Neural progenitor cell (in vitro differentiated cells): ENCODE measurements at regions not wholly inside any gene's neighbourhood (a gene's known extent, or its start where the extent isn't known, plus 50 kb on each side); places are given as distances from the start of the nearest gene placed in this dataset.

Source experiments
- DNase-seq: peaks from one replicate; pipeline ENCODE4 v3.0.0-alpha.2; 2016; ENCODE audit warnings: low spot score
- H2AFZ ChIP-seq: fragments of 200-600 bp; sonication (generic); replicated peaks from 2 replicates; pipeline ENCODE4 v1.6.1; 2016; ENCODE audit warnings: antibody characterized with exemption
- H3F3A ChIP-seq: fragments of 200-600 bp; sonication (generic); 2 replicates; pipeline ENCODE4 v1.6.1; 2016; ENCODE audit warnings: antibody characterized with exemption, low read depth
- H3K27ac ChIP-seq: fragments of 200-600 bp; sonication (generic); 2 replicates; pipeline ENCODE4 v1.5.1; 2016; ENCODE audit warnings: mild to moderate bottlenecking
- H3K27me3 ChIP-seq: fragments of 200-600 bp; sonication (generic); 2 replicates; pipeline ENCODE4 v1.6.1; 2016; ENCODE audit warnings: mild to moderate bottlenecking, moderate library complexity
- H3K36me3 ChIP-seq: fragments of 200-600 bp; sonication (generic); 2 replicates; pipeline ENCODE4 v1.5.1; 2016
- H3K4me1 ChIP-seq: fragments of 200-600 bp; sonication (generic); 2 replicates; pipeline ENCODE4 v1.6.1; 2016; ENCODE audit warnings: mixed run types
- H3K4me2 ChIP-seq: fragments of 200-600 bp; sonication (generic); 2 replicates; pipeline ENCODE4 v1.6.1; 2016
- H3K4me3 ChIP-seq: fragments of 200-600 bp; sonication (generic); 2 replicates; pipeline ENCODE4 v1.5.1; 2016
- H3K79me2 ChIP-seq: fragments of 200-600 bp; sonication (generic); 2 replicates; pipeline ENCODE4 v1.6.1; 2016; ENCODE audit warnings: low read depth
- H3K9ac ChIP-seq: fragments of 200-600 bp; sonication (generic); 2 replicates; pipeline ENCODE4 v1.6.1; 2016
- H3K9me3 ChIP-seq: fragments of 200-600 bp; sonication (generic); 2 replicates; pipeline ENCODE4 v1.5.1; 2016; ENCODE audit warnings: low read depth
- H4K20me1 ChIP-seq: fragments of 200-600 bp; sonication (generic); 2 replicates; pipeline ENCODE4 v1.6.1; 2016; ENCODE audit warnings: low read depth
- H3K27ac Mint-ChIP-seq: 3 replicates; pipeline ENCODE4 v1.8.0; 2021; ENCODE audit warnings: mixed read lengths
- H3K27me3 Mint-ChIP-seq: 2 replicates; pipeline ENCODE4 v1.8.0; 2022; ENCODE audit warnings: low read depth, mild to moderate bottlenecking, inconsistent platforms, moderate library complexity, mixed read lengths; ENCODE audit not compliant: insufficient read depth
- H3K36me3 Mint-ChIP-seq: 3 replicates; pipeline ENCODE4 v1.8.0; 2021; ENCODE audit warnings: mixed read lengths
- H3K4me1 Mint-ChIP-seq: 3 replicates; pipeline ENCODE4 v1.8.0; 2021; ENCODE audit warnings: mixed read lengths
- H3K4me3 Mint-ChIP-seq: 3 replicates; pipeline ENCODE4 v1.8.0; 2021; ENCODE audit warnings: mild to moderate bottlenecking, moderate library complexity, mixed read lengths
- H3K9me3 Mint-ChIP-seq: 3 replicates; pipeline ENCODE4 v1.8.0; 2020; ENCODE audit warnings: mixed read lengths
- EZH2 ChIP-seq: fragments of 200-600 bp; sonication (generic); IDR thresholded peaks from 2 replicates; pipeline ENCODE4 v1.6.1; 2017; ENCODE audit warnings: antibody characterized with exemption, mild to moderate bottlenecking, moderate library complexity
- EZH2phosphoT487 ChIP-seq: fragments of 200-600 bp; sonication (generic); IDR thresholded peaks from 2 replicates; pipeline ENCODE4 v1.6.1; 2017; ENCODE audit warnings: antibody characterized with exemption
- TF ChIP-seq, protein P1 (sequence below): fragments of 200-600 bp; sonication (generic); IDR thresholded peaks from 2 replicates; pipeline ENCODE4 v1.5.1; 2017; ENCODE audit warnings: antibody characterized with exemption, mild to moderate bottlenecking

DNA sequence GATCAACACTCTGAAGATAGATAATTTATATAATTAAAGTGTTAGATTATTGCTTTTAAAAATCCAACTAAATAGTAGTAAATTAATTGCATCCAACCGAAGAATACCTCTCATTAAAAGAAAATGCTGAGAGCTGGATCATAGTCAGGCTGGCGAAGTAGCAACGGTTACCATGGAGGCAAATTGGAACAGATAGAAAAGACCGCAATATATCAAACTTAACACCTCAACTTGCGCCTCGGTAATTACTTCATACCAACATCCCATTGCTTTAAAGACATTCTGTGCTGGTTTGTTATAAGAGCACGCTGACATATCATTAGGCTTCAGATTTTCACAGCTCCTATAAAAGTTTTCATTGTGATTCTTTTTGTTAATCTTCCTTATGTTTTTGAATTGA is 183.8 kb upstream of the ZC3H15 start:
- no peak for DNase-seq
- H4K20me1 ChIP-seq = no peaks in the 10 kb centered on the region
- peaks cover 6% of the 10 kb centered on the region for H3K4me1 ChIP-seq
- Mint-ChIP-seq H3K27ac (no peak overlapping the region), H3K36me3 (no peaks in the 10 kb centered on the region), H3K9me3 (no peaks in the 10 kb centered on the region), H3K4me1 (peaks cover 3% of the 10 kb centered on the region), H3K27me3 (no peaks in the 10 kb centered on the region), H3K4me3 (no peak overlapping the region)
- H3K27ac ChIP-seq = no peak overlapping the region
- H3K27me3 ChIP-seq = no peaks in the 10 kb centered on the region
- no peaks in the 10 kb centered on the region for H3K79me2 ChIP-seq
- no peaks in the 10 kb centered on the region for H3K9me3 ChIP-seq
- H2AFZ ChIP-seq = no peak overlapping the region
- H3K4me3 ChIP-seq = no peak overlapping the region
- H3F3A ChIP-seq = no peaks in the 10 kb centered on the region
- H3K36me3 ChIP-seq = no peaks in the 10 kb centered on the region
- TF ChIP-seq EZH2 = no peak
- TF ChIP-seq, protein P1, sequence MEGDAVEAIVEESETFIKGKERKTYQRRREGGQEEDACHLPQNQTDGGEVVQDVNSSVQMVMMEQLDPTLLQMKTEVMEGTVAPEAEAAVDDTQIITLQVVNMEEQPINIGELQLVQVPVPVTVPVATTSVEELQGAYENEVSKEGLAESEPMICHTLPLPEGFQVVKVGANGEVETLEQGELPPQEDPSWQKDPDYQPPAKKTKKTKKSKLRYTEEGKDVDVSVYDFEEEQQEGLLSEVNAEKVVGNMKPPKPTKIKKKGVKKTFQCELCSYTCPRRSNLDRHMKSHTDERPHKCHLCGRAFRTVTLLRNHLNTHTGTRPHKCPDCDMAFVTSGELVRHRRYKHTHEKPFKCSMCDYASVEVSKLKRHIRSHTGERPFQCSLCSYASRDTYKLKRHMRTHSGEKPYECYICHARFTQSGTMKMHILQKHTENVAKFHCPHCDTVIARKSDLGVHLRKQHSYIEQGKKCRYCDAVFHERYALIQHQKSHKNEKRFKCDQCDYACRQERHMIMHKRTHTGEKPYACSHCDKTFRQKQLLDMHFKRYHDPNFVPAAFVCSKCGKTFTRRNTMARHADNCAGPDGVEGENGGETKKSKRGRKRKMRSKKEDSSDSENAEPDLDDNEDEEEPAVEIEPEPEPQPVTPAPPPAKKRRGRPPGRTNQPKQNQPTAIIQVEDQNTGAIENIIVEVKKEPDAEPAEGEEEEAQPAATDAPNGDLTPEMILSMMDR = no peak
- no peak for TF ChIP-seq EZH2phosphoT487
- no peak overlapping the region for H3K4me2 ChIP-seq
- H3K9ac ChIP-seq = no peak overlapping the region

DNA sequence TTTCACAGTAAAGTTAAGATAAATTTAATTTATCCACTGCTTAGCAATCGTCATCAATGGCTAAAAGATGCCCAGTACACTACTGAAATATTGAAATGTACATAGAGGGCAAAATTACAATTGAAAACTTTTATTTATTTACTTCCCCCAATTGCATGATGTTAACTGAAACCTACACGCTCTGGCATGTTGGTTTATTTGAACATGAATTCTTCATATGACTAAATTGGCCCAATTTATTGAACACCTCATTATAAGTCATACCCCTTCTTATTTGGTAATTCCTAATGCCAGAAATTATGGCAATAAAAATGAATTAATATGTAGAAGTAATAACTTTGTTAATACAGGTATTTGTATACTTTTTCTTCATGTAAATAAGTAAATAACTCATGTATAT is 183.0 kb upstream of the ZC3H15 start:
- TF ChIP-seq, protein P1 = no peak
- no peak for TF ChIP-seq EZH2phosphoT487
- no peak for TF ChIP-seq EZH2
- Histone ChIP-seq H3F3A (peaks cover 7% of the 10 kb centered on the region), H3K4me3 (no peak overlapping the region), H3K4me2 (no peak overlapping the region), H4K20me1 (no peaks in the 10 kb centered on the region), H3K9me3 (no peaks in the 10 kb centered on the region), H2AFZ (no peak overlapping the region), H3K36me3 (no peaks in the 10 kb centered on the region), H3K9ac (no peak overlapping the region), H3K4me1 (peaks cover 12% of the 10 kb centered on the region), H3K27ac (no peak overlapping the region), H3K79me2 (no peaks in the 10 kb centered on the region), H3K27me3 (no peaks in the 10 kb centered on the region)
- Mint-ChIP-seq H3K27ac (no peak overlapping the region), H3K36me3 (no peaks in the 10 kb centered on the region), H3K9me3 (no peaks in the 10 kb centered on the region), H3K4me1 (peaks cover 11% of the 10 kb centered on the region), H3K27me3 (no peaks in the 10 kb centered on the region), H3K4me3 (no peak overlapping the region)
- DNase-seq = no peak

DNA sequence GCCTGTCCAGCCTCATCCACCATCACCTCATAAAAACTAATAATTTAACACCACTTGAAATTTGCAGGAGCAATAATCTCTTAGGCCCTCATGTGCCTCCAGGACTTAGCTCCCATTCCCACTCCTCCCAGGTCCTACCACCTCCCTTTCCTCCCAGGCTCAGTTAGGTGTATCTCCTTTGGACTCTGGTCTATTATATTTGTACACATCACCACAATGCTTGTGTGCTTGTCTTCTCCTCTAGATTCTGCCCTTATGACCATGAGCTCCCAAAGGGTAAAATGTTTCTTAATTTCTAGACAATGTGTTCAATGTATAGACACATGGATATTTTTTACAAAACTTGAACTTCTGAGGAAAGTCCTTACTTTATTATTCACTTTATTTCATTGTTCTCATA is 182.0 kb upstream of the ZC3H15 start:
- Histone ChIP-seq H3K79me2 (no peaks in the 10 kb centered on the region), H3K4me2 (no peak overlapping the region), H2AFZ (no peak overlapping the region), H3K27me3 (no peaks in the 10 kb centered on the region), H3K27ac (no peak overlapping the region), H3F3A (peaks cover 16% of the 10 kb centered on the region), H3K36me3 (no peaks in the 10 kb centered on the region), H3K9ac (no peak overlapping the region), H3K9me3 (no peaks in the 10 kb centered on the region), H4K20me1 (no peaks in the 10 kb centered on the region), H3K4me1 (peaks cover 22% of the 10 kb centered on the region), H3K4me3 (no peak overlapping the region)
- H3K27me3 Mint-ChIP-seq = no peaks in the 10 kb centered on the region
- no peak overlapping the region for H3K27ac Mint-ChIP-seq
- TF ChIP-seq EZH2phosphoT487 (no peak), EZH2 (no peak)
- TF ChIP-seq, protein P1 = no peak
- H3K4me1 Mint-ChIP-seq = peaks cover 14% of the 10 kb centered on the region
- H3K36me3 Mint-ChIP-seq = no peaks in the 10 kb centered on the region
- no peak overlapping the region for H3K4me3 Mint-ChIP-seq
- no peaks in the 10 kb centered on the region for H3K9me3 Mint-ChIP-seq
- DNase-seq = no peak
